HL-60 (cell line): ENCODE measurements at regions not wholly inside any gene's neighbourhood (a gene's known extent, or its start where the extent isn't known, plus 50 kb on each side); places are given as distances from the start of the nearest gene placed in this dataset.

Experiments used
- CTCF ChIP-seq: IDR thresholded peaks from one replicate; pipeline ENCODE4 v1.5.1; 2011; ENCODE audit warnings: low read length, control low read depth, inconsistent platforms; ENCODE audit not compliant: insufficient read depth
- POLR2AphosphoS5 ChIP-seq: IDR thresholded peaks from 2 replicates; pipeline ENCODE4 v1.6.1; 2012; ENCODE audit warnings: low read depth

DNA sequence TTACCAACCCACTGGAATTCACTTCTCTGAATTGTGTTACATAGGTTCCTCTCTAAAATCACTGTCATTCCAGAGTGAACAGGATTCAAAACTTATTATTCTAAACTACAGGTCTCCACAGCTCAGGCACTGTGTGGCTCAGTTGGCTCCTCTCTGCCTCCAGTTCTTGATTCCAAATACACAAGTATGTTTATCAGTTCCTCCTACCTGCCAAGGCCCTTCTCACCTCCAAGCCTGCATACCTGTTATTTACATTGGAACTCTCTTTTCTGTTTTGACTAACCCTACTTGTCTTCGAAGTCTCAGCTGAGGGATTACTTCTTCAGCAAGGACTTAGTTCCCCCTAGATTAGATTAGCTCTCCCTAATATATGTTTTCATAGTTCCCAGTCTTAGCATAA, 397.6 kb upstream of the TMTC1 start:
- TF ChIP-seq CTCF (no peak), POLR2AphosphoS5 (no peak)
